ENCODE measurements at regions not wholly inside any gene's neighbourhood (a gene's known extent, or its start where the extent isn't known, plus 50 kb on each side); places are given as distances from the start of the nearest gene placed in this dataset.

DNA sequence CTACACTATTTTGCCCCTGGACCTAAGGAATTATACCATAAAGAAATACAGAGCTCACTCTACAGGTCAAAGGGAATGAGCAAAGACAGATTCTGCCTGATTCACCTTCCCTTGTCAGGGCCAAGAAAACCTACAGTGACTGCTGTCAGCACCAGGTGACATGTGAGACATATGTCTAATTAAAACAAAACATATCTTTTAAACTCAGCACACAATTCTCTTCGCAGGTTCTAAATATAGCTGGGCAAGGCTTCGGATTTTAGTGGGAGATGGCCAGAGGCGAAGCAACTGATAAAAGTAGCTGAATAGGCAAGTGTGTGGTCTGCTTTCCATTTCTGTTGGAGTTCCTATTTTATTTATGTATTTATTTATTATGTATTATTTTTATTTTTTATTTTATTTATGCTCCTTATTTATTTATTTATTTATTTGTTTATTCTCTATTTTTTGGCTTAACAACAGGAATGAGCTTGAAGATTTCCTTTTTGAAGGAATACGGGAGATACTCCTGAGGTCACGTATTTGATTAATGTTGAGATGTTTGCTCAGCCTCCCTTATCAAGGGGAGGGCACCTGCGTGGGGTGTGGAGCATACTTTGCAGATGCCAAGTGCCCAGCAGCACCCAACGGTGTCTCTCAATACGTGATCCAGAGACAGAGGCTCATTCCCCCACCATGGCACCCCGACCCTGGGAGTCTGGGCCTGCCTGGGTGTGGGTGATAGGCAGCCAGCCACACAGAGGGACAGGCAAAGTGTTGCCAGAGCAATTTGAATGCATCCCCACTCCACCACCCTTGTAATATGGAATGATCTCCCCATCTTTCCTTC lies 141.8 kb downstream of the RNF152 start:
- no peaks in the 10 kb centered on the region for H3K27me3 ChIP-seq (replicated peaks; ENCODE audit: insufficient read depth)
- no peaks in the 10 kb centered on the region for H3K9me3 ChIP-seq
- TF ChIP-seq, protein P1, sequence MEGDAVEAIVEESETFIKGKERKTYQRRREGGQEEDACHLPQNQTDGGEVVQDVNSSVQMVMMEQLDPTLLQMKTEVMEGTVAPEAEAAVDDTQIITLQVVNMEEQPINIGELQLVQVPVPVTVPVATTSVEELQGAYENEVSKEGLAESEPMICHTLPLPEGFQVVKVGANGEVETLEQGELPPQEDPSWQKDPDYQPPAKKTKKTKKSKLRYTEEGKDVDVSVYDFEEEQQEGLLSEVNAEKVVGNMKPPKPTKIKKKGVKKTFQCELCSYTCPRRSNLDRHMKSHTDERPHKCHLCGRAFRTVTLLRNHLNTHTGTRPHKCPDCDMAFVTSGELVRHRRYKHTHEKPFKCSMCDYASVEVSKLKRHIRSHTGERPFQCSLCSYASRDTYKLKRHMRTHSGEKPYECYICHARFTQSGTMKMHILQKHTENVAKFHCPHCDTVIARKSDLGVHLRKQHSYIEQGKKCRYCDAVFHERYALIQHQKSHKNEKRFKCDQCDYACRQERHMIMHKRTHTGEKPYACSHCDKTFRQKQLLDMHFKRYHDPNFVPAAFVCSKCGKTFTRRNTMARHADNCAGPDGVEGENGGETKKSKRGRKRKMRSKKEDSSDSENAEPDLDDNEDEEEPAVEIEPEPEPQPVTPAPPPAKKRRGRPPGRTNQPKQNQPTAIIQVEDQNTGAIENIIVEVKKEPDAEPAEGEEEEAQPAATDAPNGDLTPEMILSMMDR (IDR thresholded peaks at IDR 0.05), result no peak
- no peak for TF ChIP-seq POLR2AphosphoS5 (IDR thresholded peaks at IDR 0.05)
- intact Hi-C loops (cut with DNase I), result no loop called here
- no peak for DNase-seq (ENCODE audit: low spot score)
- no peaks in the 10 kb centered on the region for H3K4me1 ChIP-seq (replicated peaks)
- WGBS, result 85% methylated on average over 9 of the region's 9 CpGs
- H3K4me3 ChIP-seq, result no peak overlapping the region
- no peak overlapping the region for H3K27ac ChIP-seq
- H3K36me3 ChIP-seq, result no peaks in the 10 kb centered on the region

DNA sequence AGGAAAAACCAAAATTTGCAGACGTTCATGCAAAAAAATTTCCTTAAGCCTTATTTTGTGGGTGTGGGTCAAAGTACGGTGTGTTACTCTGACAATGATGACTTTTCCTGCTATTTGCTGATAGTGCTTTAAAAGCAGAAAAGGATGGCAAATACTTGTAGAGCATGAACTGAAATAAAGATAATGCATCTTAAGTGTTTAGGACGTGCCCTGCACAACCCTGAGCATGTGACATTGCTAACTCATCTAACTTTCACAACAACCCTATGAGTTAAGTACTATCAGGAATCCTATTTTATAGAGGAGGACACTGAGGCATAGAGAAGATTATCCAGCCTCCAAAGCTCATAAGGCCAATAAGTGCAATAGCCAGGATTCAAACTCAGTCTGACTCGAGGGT lies 143.3 kb downstream of the RNF152 start:
- intact Hi-C loops (cut with DNase I), result no loop called here
- Histone ChIP-seq H3K27me3 (replicated peaks; ENCODE audit: insufficient read depth) (no peaks in the 10 kb centered on the region), H3K9me3 (no peaks in the 10 kb centered on the region), H3K4me3 (no peak overlapping the region), H3K36me3 (no peaks in the 10 kb centered on the region), H3K27ac (no peak overlapping the region), H3K4me1 (replicated peaks) (no peaks in the 10 kb centered on the region)
- WGBS, result 87% methylated on average over 4 of the region's 4 CpGs
- TF ChIP-seq POLR2A (IDR thresholded peaks at IDR 0.05) (no peak), POLR2AphosphoS5 (IDR thresholded peaks at IDR 0.05) (no peak)
- TF ChIP-seq, protein P1 (IDR thresholded peaks at IDR 0.05), result no peak
- no peak for DNase-seq (ENCODE audit: low spot score)

DNA sequence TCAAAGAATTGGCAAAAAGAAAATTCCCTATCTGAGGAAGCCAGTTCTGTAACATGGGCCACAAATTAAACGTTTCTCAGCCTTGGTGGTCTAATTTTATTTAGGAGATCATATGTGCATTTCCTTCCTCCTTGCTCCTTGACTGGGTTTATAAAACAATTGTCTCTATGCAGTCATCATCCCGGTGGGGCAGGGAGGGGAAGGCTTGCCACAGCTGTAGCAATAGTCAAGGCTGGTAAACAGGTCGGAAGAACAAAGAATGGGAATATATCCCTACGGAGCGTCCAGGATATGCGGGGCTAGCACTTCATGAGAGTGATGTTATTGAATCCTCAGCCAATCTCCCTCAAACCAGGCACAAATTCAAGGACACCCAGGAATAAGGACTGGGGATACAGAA lies 143.8 kb downstream of the RNF152 start:
- intact Hi-C loops (cut with DNase I), result no loop called here
- no peak for DNase-seq (ENCODE audit: low spot score)
- TF ChIP-seq POLR2A (IDR thresholded peaks at IDR 0.05), result no peak
- no peak for TF ChIP-seq POLR2AphosphoS5 (IDR thresholded peaks at IDR 0.05)
- TF ChIP-seq, protein P1 (IDR thresholded peaks at IDR 0.05), result no peak
- H3K9me3 ChIP-seq, result no peaks in the 10 kb centered on the region
- no peaks in the 10 kb centered on the region for H3K27me3 ChIP-seq (replicated peaks; ENCODE audit: insufficient read depth)
- WGBS, result 60% methylated on average over 6 of the region's 6 CpGs
- H3K4me1 ChIP-seq (replicated peaks), result no peaks in the 10 kb centered on the region
- H3K4me3 ChIP-seq, result no peak overlapping the region
- H3K27ac ChIP-seq, result no peak overlapping the region
- no peaks in the 10 kb centered on the region for H3K36me3 ChIP-seq

DNA sequence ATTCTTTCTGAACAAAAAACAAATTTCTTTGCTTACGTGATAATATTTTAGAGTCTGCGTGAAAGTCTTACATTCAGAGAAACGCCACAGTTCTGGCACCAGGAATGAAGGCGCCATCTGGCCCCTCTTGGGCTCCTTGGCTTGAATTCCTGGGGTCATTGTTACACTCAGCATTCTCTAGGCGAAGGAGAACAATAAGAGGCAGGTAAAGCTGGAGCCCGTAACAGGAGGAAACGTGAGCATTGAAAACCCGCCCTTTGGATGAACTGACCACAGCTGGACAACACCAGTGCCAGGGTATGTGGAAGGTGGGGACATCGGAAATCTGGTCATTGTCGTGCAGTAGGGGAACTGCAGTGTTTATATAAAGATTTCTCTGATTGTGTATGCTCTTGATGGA lies 144.8 kb downstream of the RNF152 start:
- H3K4me1 ChIP-seq (replicated peaks), result no peaks in the 10 kb centered on the region
- H3K27ac ChIP-seq, result no peak overlapping the region
- intact Hi-C loops (cut with DNase I), result no loop called here
- no peaks in the 10 kb centered on the region for H3K27me3 ChIP-seq (replicated peaks; ENCODE audit: insufficient read depth)
- H3K9me3 ChIP-seq, result no peaks in the 10 kb centered on the region
- H3K4me3 ChIP-seq, result no peak overlapping the region
- WGBS, result 72% methylated on average over 10 of the region's 10 CpGs
- no peaks in the 10 kb centered on the region for H3K36me3 ChIP-seq
- no peak for DNase-seq (ENCODE audit: low spot score)
- TF ChIP-seq, protein P1 (IDR thresholded peaks at IDR 0.05), result no peak
- TF ChIP-seq POLR2A (IDR thresholded peaks at IDR 0.05) (no peak), POLR2AphosphoS5 (IDR thresholded peaks at IDR 0.05) (no peak)

All from prostate gland (tissue), 2 donors.